ENCODE measurements at regions not wholly inside any gene's neighbourhood (a gene's known extent, or its start where the extent isn't known, plus 50 kb on each side); places are given as distances from the start of the nearest gene placed in this dataset.

DNA sequence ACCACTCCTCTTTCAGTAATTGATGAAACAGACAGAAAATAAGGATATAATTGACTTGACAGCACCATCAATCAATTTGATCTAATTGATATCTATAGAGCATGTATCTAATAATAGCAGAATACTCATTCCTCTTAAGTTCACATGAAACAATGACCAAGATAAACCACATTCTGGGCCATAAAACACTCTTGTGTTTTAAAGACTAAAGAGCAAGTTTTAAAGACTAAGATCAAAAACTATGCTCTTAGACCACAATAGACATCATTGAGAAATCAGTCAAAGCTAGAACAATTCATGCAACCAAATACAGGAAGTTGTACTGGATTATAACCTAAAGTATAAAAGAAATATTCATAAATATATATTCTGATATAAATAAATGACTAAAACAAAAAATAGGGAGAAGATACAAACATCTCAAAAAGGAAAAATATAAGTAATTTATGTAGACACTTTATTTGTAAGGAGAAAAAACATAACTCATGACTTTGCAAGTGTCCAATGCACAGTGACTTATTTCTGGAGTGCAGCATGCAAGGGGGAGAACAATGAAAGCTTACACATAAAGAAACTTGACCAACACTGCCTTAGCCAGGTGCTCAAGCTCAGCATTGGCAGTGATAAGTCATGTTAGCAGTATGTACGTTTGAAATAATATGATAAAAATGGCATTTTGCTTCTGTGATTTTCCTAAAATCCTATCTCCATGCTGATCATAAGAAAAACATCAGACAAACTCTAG is 312.7 kb upstream of the IGFBP3 start (continued):
- TF ChIP-seq, protein P1, sequence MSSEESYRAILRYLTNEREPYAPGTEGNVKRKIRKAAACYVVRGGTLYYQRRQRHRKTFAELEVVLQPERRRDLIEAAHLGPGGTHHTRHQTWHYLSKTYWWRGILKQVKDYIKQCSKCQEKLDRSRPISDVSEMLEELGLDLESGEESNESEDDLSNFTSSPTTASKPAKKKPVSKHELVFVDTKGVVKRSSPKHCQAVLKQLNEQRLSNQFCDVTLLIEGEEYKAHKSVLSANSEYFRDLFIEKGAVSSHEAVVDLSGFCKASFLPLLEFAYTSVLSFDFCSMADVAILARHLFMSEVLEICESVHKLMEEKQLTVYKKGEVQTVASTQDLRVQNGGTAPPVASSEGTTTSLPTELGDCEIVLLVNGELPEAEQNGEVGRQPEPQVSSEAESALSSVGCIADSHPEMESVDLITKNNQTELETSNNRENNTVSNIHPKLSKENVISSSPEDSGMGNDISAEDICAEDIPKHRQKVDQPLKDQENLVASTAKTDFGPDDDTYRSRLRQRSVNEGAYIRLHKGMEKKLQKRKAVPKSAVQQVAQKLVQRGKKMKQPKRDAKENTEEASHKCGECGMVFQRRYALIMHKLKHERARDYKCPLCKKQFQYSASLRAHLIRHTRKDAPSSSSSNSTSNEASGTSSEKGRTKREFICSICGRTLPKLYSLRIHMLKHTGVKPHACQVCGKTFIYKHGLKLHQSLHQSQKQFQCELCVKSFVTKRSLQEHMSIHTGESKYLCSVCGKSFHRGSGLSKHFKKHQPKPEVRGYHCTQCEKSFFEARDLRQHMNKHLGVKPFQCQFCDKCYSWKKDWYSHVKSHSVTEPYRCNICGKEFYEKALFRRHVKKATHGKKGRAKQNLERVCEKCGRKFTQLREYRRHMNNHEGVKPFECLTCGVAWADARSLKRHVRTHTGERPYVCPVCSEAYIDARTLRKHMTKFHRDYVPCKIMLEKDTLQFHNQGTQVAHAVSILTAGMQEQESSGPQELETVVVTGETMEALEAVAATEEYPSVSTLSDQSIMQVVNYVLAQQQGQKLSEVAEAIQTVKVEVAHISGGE (CRISPR knock-in tag; IDR thresholded peaks at IDR 0.05) = no peak
- TF ChIP-seq, protein P2, sequence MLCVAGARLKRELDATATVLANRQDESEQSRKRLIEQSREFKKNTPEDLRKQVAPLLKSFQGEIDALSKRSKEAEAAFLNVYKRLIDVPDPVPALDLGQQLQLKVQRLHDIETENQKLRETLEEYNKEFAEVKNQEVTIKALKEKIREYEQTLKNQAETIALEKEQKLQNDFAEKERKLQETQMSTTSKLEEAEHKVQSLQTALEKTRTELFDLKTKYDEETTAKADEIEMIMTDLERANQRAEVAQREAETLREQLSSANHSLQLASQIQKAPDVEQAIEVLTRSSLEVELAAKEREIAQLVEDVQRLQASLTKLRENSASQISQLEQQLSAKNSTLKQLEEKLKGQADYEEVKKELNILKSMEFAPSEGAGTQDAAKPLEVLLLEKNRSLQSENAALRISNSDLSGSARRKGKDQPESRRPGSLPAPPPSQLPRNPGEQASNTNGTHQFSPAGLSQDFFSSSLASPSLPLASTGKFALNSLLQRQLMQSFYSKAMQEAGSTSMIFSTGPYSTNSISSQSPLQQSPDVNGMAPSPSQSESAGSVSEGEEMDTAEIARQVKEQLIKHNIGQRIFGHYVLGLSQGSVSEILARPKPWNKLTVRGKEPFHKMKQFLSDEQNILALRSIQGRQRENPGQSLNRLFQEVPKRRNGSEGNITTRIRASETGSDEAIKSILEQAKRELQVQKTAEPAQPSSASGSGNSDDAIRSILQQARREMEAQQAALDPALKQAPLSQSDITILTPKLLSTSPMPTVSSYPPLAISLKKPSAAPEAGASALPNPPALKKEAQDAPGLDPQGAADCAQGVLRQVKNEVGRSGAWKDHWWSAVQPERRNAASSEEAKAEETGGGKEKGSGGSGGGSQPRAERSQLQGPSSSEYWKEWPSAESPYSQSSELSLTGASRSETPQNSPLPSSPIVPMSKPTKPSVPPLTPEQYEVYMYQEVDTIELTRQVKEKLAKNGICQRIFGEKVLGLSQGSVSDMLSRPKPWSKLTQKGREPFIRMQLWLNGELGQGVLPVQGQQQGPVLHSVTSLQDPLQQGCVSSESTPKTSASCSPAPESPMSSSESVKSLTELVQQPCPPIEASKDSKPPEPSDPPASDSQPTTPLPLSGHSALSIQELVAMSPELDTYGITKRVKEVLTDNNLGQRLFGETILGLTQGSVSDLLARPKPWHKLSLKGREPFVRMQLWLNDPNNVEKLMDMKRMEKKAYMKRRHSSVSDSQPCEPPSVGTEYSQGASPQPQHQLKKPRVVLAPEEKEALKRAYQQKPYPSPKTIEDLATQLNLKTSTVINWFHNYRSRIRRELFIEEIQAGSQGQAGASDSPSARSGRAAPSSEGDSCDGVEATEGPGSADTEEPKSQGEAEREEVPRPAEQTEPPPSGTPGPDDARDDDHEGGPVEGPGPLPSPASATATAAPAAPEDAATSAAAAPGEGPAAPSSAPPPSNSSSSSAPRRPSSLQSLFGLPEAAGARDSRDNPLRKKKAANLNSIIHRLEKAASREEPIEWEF (IDR thresholded peaks at IDR 0.05; ENCODE audit: insufficient replicate concordance, low read depth, low read length) = no peak
- TF ChIP-seq MTA3 (IDR thresholded peaks at IDR 0.05; ENCODE audit: borderline replicate concordance, low read length) (no peak), SPI1 (IDR thresholded peaks at IDR 0.05; ENCODE audit: borderline replicate concordance, insufficient read depth, low read depth, low read length) (no peak), SIX5 (IDR thresholded peaks at IDR 0.05; ENCODE audit: low read depth, low read length, severe bottlenecking) (no peak), FOXM1 (IDR thresholded peaks at IDR 0.05; ENCODE audit: low read depth, low read length) (peak; percentile 82; the same call in 1 of the 2 replicates), PAX5 (IDR thresholded peaks at IDR 0.05; ENCODE audit: borderline replicate concordance, low read depth, low read length) (no peak)
- TF ChIP-seq, protein P3, sequence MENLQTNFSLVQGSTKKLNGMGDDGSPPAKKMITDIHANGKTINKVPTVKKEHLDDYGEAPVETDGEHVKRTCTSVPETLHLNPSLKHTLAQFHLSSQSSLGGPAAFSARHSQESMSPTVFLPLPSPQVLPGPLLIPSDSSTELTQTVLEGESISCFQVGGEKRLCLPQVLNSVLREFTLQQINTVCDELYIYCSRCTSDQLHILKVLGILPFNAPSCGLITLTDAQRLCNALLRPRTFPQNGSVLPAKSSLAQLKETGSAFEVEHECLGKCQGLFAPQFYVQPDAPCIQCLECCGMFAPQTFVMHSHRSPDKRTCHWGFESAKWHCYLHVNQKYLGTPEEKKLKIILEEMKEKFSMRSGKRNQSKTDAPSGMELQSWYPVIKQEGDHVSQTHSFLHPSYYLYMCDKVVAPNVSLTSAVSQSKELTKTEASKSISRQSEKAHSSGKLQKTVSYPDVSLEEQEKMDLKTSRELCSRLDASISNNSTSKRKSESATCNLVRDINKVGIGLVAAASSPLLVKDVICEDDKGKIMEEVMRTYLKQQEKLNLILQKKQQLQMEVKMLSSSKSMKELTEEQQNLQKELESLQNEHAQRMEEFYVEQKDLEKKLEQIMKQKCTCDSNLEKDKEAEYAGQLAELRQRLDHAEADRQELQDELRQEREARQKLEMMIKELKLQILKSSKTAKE (IDR thresholded peaks at IDR 0.05; ENCODE audit: low read depth, poor library complexity, severe bottlenecking) = no peak
- TF ChIP-seq, protein P4, sequence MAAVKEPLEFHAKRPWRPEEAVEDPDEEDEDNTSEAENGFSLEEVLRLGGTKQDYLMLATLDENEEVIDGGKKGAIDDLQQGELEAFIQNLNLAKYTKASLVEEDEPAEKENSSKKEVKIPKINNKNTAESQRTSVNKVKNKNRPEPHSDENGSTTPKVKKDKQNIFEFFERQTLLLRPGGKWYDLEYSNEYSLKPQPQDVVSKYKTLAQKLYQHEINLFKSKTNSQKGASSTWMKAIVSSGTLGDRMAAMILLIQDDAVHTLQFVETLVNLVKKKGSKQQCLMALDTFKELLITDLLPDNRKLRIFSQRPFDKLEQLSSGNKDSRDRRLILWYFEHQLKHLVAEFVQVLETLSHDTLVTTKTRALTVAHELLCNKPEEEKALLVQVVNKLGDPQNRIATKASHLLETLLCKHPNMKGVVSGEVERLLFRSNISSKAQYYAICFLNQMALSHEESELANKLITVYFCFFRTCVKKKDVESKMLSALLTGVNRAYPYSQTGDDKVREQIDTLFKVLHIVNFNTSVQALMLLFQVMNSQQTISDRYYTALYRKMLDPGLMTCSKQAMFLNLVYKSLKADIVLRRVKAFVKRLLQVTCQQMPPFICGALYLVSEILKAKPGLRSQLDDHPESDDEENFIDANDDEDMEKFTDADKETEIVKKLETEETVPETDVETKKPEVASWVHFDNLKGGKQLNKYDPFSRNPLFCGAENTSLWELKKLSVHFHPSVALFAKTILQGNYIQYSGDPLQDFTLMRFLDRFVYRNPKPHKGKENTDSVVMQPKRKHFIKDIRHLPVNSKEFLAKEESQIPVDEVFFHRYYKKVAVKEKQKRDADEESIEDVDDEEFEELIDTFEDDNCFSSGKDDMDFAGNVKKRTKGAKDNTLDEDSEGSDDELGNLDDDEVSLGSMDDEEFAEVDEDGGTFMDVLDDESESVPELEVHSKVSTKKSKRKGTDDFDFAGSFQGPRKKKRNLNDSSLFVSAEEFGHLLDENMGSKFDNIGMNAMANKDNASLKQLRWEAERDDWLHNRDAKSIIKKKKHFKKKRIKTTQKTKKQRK (IDR thresholded peaks at IDR 0.05; ENCODE audit: low read depth, low read length) = no peak
- TF ChIP-seq, protein P5, sequence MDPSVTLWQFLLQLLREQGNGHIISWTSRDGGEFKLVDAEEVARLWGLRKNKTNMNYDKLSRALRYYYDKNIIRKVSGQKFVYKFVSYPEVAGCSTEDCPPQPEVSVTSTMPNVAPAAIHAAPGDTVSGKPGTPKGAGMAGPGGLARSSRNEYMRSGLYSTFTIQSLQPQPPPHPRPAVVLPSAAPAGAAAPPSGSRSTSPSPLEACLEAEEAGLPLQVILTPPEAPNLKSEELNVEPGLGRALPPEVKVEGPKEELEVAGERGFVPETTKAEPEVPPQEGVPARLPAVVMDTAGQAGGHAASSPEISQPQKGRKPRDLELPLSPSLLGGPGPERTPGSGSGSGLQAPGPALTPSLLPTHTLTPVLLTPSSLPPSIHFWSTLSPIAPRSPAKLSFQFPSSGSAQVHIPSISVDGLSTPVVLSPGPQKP (IDR thresholded peaks at IDR 0.05; ENCODE audit: low read depth, low read length) = no peak
